ES-I3 (cell line): ENCODE measurements at regions not wholly inside any gene's neighbourhood (a gene's known extent, or its start where the extent isn't known, plus 50 kb on each side); places are given as distances from the start of the nearest gene placed in this dataset.

Experiments
- H3K36me3 ChIP-seq: 2 replicates; pipeline ENCODE4 v1.6.1; 2013; ENCODE audit warnings: mild to moderate bottlenecking, low read length, control low read depth, moderate library complexity; ENCODE audit not compliant: insufficient read depth
- H3K4me1 ChIP-seq: 2 replicates; pipeline ENCODE4 v1.6.1; 2013; ENCODE audit warnings: mild to moderate bottlenecking, control low read depth, low read length; ENCODE audit not compliant: insufficient read depth
- H3K9ac ChIP-seq: 2 replicates; pipeline ENCODE4 v1.6.1; 2013; ENCODE audit warnings: low read depth, mild to moderate bottlenecking, low read length, moderate library complexity
- H3K9me3 ChIP-seq: 2 replicates; pipeline ENCODE4 v1.6.1; 2013; ENCODE audit warnings: mild to moderate bottlenecking, low read length, moderate library complexity; ENCODE audit not compliant: control insufficient read depth, insufficient read depth

DNA sequence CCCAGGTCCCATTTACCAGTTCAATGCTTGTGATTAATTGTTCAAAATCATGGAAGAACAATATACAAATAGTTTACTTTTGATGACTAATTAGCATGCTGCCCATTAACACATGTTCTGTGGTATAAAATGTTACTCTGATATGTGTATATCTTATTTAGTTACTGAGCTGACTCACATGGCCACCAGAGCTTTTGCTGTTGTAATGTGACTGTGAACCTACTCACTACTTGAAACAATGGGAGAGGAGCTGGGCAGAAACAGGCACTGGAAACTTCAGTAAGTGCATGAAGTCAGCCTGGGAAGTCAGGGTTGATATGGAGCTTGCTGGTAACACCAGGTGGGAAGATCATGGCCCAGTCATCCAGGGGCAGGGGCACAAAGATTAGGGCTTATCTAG, 72.7 kb upstream of the MAD2L1 start:
- Histone ChIP-seq H3K9ac (no peak overlapping the region), H3K4me1 (no peaks in the 10 kb centered on the region), H3K9me3 (no peaks in the 10 kb centered on the region), H3K36me3 (no peaks in the 10 kb centered on the region)

DNA sequence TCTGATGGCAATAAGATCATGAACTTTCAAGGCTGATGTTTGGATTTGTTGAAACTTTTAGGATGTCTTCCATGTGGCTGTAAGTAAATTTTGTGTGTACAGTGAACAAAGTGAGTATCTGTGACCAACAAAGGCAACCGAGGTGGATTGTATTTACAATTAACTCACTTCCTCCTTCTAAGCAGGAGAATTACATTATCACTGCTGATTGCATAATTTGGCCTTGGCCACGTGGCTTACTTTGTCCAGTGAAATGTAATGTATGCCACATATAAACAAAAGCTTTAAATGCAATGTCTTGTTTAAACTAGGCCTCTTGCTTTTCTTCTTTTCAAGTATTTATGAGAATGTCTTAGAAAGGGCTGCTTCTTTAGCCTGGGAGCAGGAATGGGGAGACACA, 66.3 kb upstream of the MAD2L1 start:
- Histone ChIP-seq H3K9me3 (no peaks in the 10 kb centered on the region), H3K9ac (no peak overlapping the region), H3K36me3 (no peaks in the 10 kb centered on the region), H3K4me1 (no peaks in the 10 kb centered on the region)

DNA sequence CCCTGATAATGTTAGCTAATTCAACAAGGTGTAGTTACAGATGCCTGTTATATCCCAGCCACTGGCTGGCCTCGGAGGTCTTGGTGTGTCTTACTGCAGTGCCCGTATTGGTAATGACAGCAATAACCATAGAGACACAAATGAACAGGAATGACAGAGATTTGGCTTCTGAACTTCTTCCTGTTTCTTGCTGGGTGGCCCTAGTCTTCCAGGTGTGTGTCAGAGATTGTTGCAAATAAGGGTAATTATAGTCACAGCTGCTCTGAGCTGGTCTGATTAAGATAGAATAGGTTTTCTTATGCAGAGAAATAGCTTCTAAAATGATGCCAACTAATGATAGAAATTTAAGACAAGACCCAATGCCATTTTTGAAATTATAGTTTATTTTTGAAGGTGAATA, 64.1 kb upstream of the MAD2L1 start:
- H3K9ac ChIP-seq, result no peak overlapping the region
- H3K4me1 ChIP-seq, result no peaks in the 10 kb centered on the region

More for the DNA sequence above, 64.1 kb upstream of the MAD2L1 start:
- H3K36me3 ChIP-seq, result no peaks in the 10 kb centered on the region
- H3K9me3 ChIP-seq, result no peaks in the 10 kb centered on the region
